K562 (cell line): ENCODE measurements at regions not wholly inside any gene's neighbourhood (a gene's known extent, or its start where the extent isn't known, plus 50 kb on each side); places are given as distances from the start of the nearest gene placed in this dataset.

ENCODE experiments used
- ATAC-seq: fragments of 200-7000 bp; cut with Tn5 transposase; 3 replicates; pipeline ENCODE4 v1.9.1; 2020; ENCODE audit warnings: moderate library complexity
- BruUV-seq: library from RNA; stranded (reverse); fragments of 400-500 nt; replicated peaks from 2 replicates; lab custom pipeline; 2021; lab: Mats Ljungman, UMichigan
- CTCF ChIA-PET: fragments of 300-600 bp; formaldehyde crosslinking; extraction: SDS; loops from one replicate; lab custom pipeline; 2021; ENCODE audit warnings: low intra/inter-chr PET ratio; lab: Yijun Ruan, JAX
- POLR2A ChIA-PET: fragments of 300-600, 350-650 bp; sonication (Branson Sonifier 250); formaldehyde crosslinking; extraction: SDS; loops from one replicate; lab custom pipeline; 2021; ENCODE audit warnings: antibody characterized with exemption, inconsistent platforms; lab: Yijun Ruan, JAX
- DNase-seq, 4 experiments: peaks; one replicate each; pipeline versions ENCODE4 v3.0.0 to v3.0.0-alpha.2; 2011 to 2018; ENCODE audit warnings: low spot score in 3 of 4, mixed read lengths in 3 of 4; ENCODE audit errors: extremely low read depth in 1 of 4
- FAIRE-seq: peaks from 2 replicates; lab custom pipeline; 2011; peaks lifted over from hg19 to GRCh38; lab: Jason Lieb, UNC
- H2AFZ ChIP-seq: 2 replicates; pipeline ENCODE4 v1.6.0; 2011; ENCODE audit warnings: low read depth, low read length, control low read depth, inconsistent platforms
- H3K27ac ChIP-seq: fragments of 200-600 bp; 3 replicates; pipeline ENCODE4 v1.8.0; 2011; ENCODE audit warnings: low read depth, mild to moderate bottlenecking, control low read depth, inconsistent platforms, low read length, moderate library complexity, mixed read lengths; ENCODE audit errors: extremely low read depth
- H3K27me3 ChIP-seq, 2 experiments: fragments of 300-600 bp in 1 of 2; 2 replicates in 1 of 2; 3 replicates in 1 of 2; pipeline versions ENCODE4 v1.6.0 to v1.8.0; 2011; ENCODE audit warnings: inconsistent platforms in 2 of 2, low read length in 2 of 2, mild to moderate bottlenecking in 1 of 2, mixed read lengths in 1 of 2, moderate library complexity in 1 of 2; ENCODE audit not compliant: control insufficient read depth in 2 of 2, insufficient read depth in 2 of 2
- H3K36me3 ChIP-seq: fragments of 300-600 bp; 3 replicates; pipeline ENCODE4 v1.8.0; 2011; ENCODE audit warnings: mild to moderate bottlenecking, low read length, inconsistent platforms; ENCODE audit not compliant: control insufficient read depth, insufficient read depth
- H3K4me1 ChIP-seq, 2 experiments: fragments of 200-600 bp in 1 of 2; replicated peaks in 1 of 2; 2 replicates in 1 of 2; 3 replicates in 1 of 2; pipeline versions ENCODE4 v1.5.1 to v1.8.0; 2011; ENCODE audit warnings: inconsistent platforms in 2 of 2, low read length in 2 of 2, mild to moderate bottlenecking in 1 of 2, mixed read lengths in 1 of 2, moderate library complexity in 1 of 2; ENCODE audit not compliant: control insufficient read depth in 2 of 2, insufficient read depth in 2 of 2
- H3K4me2 ChIP-seq: 2 replicates; pipeline ENCODE4 v1.6.1; 2011; ENCODE audit warnings: low read length, control low read depth, inconsistent platforms, mixed read lengths; ENCODE audit not compliant: insufficient read depth
- H3K4me3 ChIP-seq: fragments of 200-600 bp; sonication (generic), shearing (Covaris generic); 2 replicates; pipeline ENCODE4 v1.5.1; 2016; ENCODE audit warnings: control low read depth, inconsistent platforms
- H3K79me2 ChIP-seq: fragments of 200-600 bp; 3 replicates; pipeline ENCODE4 v1.8.0; 2011; ENCODE audit warnings: low read length, inconsistent platforms; ENCODE audit not compliant: control insufficient read depth, insufficient read depth
- H3K9ac ChIP-seq, 2 experiments: 2 replicates each; pipeline versions ENCODE4 v1.6.0 to v1.6.1; 2011; ENCODE audit warnings: low read depth in 2 of 2, low read length in 2 of 2, control low read depth in 1 of 2, inconsistent platforms in 1 of 2, mild to moderate bottlenecking in 1 of 2, mixed read lengths in 1 of 2; ENCODE audit not compliant: insufficient read depth in 1 of 2
- H3K9me1 ChIP-seq: one replicate; pipeline ENCODE4 v1.6.0; 2011; ENCODE audit warnings: inconsistent platforms, mild to moderate bottlenecking, low read length, moderate library complexity; ENCODE audit not compliant: control insufficient read depth, insufficient read depth
- H3K9me3 ChIP-seq: replicated peaks from 2 replicates; pipeline ENCODE4 v1.5.1; 2011; ENCODE audit warnings: low read depth, low read length, inconsistent platforms; ENCODE audit not compliant: control insufficient read depth, insufficient read depth
- H4K20me1 ChIP-seq: replicated peaks from 2 replicates; pipeline ENCODE4 v1.6.1; 2011; ENCODE audit warnings: low read length, inconsistent platforms, mixed read lengths; ENCODE audit not compliant: control insufficient read depth, insufficient read depth
- PURB ChIP-seq: sonication (generic); formaldehyde crosslinking; IDR thresholded peaks from 2 replicates; pipeline ENCODE4 v1.9.0; 2021; ENCODE audit warnings: low read depth, mild to moderate bottlenecking, missing genetic modification reagents
- RCOR1 ChIP-seq, 2 experiments: IDR thresholded peaks; 2 replicates each; pipeline ENCODE4 v1.6.1; 2012; ENCODE audit warnings: low read depth in 2 of 2, low read length in 2 of 2, borderline replicate concordance in 1 of 2, improper control_type of control experiment in 1 of 2
- RREB1 ChIP-seq: fragments of 250-450 bp; sonication (Bioruptor Pico); IDR thresholded peaks from 2 replicates; pipeline ENCODE4 v1.4.0; 2020
- SRSF7 ChIP-seq: fragments of 200-400 bp; formaldehyde crosslinking; optimal IDR thresholded peaks from 2 replicates; pipeline ENCODE3; 2017; ENCODE audit warnings: mild to moderate bottlenecking, low read depth, low read length
- STAT5B ChIP-seq: fragments of 250-450 bp; sonication (Bioruptor Pico); IDR thresholded peaks from 2 replicates; pipeline ENCODE4 v1.8.0; 2021; ENCODE audit warnings: mild to moderate bottlenecking, inconsistent platforms
- ZBTB40 ChIP-seq, 2 experiments: fragments of 450-650 bp in 1 of 2; sonication (generic) in 1 of 2; formaldehyde crosslinking in 1 of 2; IDR thresholded peaks; 2 replicates each; pipeline versions ENCODE4 v1.7.1 to v1.9.0; 2016 to 2022; ENCODE audit warnings: inconsistent platforms in 1 of 2, mild to moderate bottlenecking in 1 of 2, missing genetic modification reagents in 1 of 2
- ZNF263 ChIP-seq: sonication (generic); formaldehyde crosslinking; IDR thresholded peaks from 2 replicates; pipeline ENCODE4 v1.8.0; 2022; ENCODE audit warnings: mild to moderate bottlenecking, missing genetic modification reagents, borderline replicate concordance
- ZNF3 ChIP-seq: fragments of 250-450 bp; sonication (Bioruptor Pico); IDR thresholded peaks from 2 replicates; pipeline ENCODE4 v1.5.0; 2021; ENCODE audit warnings: mild to moderate bottlenecking, moderate library complexity
- WGBS: fragments of 100-300 bp; shearing (Covaris generic); methylation state at CpG from one replicate; pipeline ENCODE4 v1.1.6; 2016; ENCODE audit warnings: low coverage, mixed read lengths; ENCODE audit not compliant: insufficient coverage; ENCODE audit errors: missing lambda C conversion rate; 5-methylcytosine and 5-hydroxymethylcytosine counted together
- in situ Hi-C: fragments of 300-500 bp; cut with MboI; formaldehyde crosslinking; loops from 4 replicates; pipeline ENCODE4 v1.15.0; 2018; ENCODE audit warnings: inconsistent platforms, mixed read lengths
- intact Hi-C: fragments of 100-400 bp; cut with micrococcal nuclease; formaldehyde crosslinking; loops from 2 replicates; pipeline ENCODE4 v1.14.2; 2022

GRCh38 chr3:61493339-61493738 is 68.0 kb upstream of the PTPRG start:
- DNase-seq (no peak), FAIRE-seq (no peak), ATAC-seq (no peak)
- Histone ChIP-seq H3K27me3 (no peaks in the 10 kb centered on the region), H3K9me1 (no peaks in the 10 kb centered on the region), H4K20me1 (no peaks in the 10 kb centered on the region), H3K9me3 (no peaks in the 10 kb centered on the region), H3K36me3 (no peaks in the 10 kb centered on the region), H3K4me2 (no peak overlapping the region), H3K27ac (no peak overlapping the region), H3K4me1 (no peaks in the 10 kb centered on the region), H3K9ac (no peak overlapping the region), H3K4me3 (no peak overlapping the region), H2AFZ (no peak overlapping the region), H3K79me2 (no peaks in the 10 kb centered on the region)
- intact Hi-C loops: no loop called here
- POLR2A ChIA-PET: no interaction called here
- CTCF ChIA-PET: no interaction called here
- 3% methylated on average over 3 of the region's 3 CpGs for WGBS
- BruUV-seq: no TSS peak
- in situ Hi-C loops: no loop called here
- TF ChIP-seq ZNF263 (CRISPR knock-in tag): no peak
- TF ChIP-seq PURB (CRISPR knock-in tag): no peak
- TF ChIP-seq RREB1 (CRISPR knock-in tag): no peak
- TF ChIP-seq STAT5B (CRISPR knock-in tag): no peak
- TF ChIP-seq SRSF7: no peak
- TF ChIP-seq ZNF3 (CRISPR knock-in tag): no peak
- TF ChIP-seq RCOR1 (IDR thresholded peaks at IDR 0.05; ENCODE audit: borderline replicate concordance in 1 of 2, low read depth in 2 of 2, low read length in 2 of 2): no peak
- no peak for TF ChIP-seq ZBTB40 (IDR thresholded peaks at IDR 0.05)
- no peak for TF ChIP-seq ZBTB40 (CRISPR knock-in tag; IDR thresholded peaks at IDR 0.05)
